ENCODE measurements at regions not wholly inside any gene's neighbourhood (a gene's known extent, or its start where the extent isn't known, plus 50 kb on each side); places are given as distances from the start of the nearest gene placed in this dataset.
A peak's percentile ranks its signal among the peaks of the same experiment; 100 is the strongest.

DNA sequence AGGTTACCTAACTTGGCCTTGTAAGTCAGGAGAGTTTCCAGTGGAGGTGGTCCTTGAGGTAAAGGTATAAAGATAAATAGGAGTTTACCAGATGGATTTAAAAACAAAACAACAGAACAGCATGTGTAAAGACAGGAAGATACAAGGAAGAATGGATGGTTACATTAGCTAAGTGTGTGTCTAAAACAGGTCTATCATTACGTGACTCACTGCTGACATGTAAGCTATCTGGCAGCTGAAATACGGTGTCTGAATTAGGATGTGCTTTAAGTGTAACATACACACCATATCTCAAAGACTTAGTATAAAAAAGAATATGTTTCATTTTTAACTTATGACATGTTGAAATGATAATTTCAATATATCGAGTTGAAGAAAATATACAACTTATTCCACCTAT is 405.1 kb upstream of the ADAMTSL1 start:
- in situ Hi-C loops (cut with HindIII; ENCODE audit: low pct_ligation_motif_present, low sequenced_read_pairs), result no loop called here
- Histone ChIP-seq H3K27ac (no peak overlapping the region), H3K4me3 (ENCODE audit: low read depth, low read length) (no peak overlapping the region), H3K36me3 (replicated peaks) (no peaks in the 10 kb centered on the region), H3K27me3 (replicated peaks) (no peaks in the 10 kb centered on the region)
- no peak for DNase-seq
- TF ChIP-seq, protein P1, sequence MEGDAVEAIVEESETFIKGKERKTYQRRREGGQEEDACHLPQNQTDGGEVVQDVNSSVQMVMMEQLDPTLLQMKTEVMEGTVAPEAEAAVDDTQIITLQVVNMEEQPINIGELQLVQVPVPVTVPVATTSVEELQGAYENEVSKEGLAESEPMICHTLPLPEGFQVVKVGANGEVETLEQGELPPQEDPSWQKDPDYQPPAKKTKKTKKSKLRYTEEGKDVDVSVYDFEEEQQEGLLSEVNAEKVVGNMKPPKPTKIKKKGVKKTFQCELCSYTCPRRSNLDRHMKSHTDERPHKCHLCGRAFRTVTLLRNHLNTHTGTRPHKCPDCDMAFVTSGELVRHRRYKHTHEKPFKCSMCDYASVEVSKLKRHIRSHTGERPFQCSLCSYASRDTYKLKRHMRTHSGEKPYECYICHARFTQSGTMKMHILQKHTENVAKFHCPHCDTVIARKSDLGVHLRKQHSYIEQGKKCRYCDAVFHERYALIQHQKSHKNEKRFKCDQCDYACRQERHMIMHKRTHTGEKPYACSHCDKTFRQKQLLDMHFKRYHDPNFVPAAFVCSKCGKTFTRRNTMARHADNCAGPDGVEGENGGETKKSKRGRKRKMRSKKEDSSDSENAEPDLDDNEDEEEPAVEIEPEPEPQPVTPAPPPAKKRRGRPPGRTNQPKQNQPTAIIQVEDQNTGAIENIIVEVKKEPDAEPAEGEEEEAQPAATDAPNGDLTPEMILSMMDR (IDR thresholded peaks at IDR 0.05; ENCODE audit: low read depth, low read length, missing control alignments), result no peak

DNA sequence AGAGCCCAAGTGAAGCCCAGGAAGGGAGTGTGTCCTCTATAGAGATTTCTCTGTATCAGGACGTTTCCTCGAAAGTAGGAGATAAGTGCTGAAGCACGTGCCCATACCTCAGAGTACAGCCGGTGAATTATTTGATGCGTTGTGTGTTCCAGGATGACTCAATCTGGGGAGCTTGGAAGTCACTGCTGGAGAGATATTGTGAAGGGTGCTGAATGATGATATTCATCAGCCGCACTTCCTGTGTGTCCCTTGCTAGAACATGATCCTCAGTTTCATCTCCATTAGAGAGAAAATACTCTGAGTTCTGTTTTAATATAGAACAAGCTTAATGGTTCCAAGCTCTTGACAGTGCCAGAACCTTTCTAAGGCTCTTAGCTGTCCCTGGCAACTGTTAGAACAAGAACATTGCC is 402.3 kb upstream of the ADAMTSL1 start:
- in situ Hi-C loops (cut with HindIII; ENCODE audit: low pct_ligation_motif_present, low sequenced_read_pairs), result no loop called here
- DNase-seq, result peak; percentile 21
- TF ChIP-seq, protein P1 (IDR thresholded peaks at IDR 0.05; ENCODE audit: low read depth, low read length, missing control alignments), result no peak
- Histone ChIP-seq H3K4me3 (ENCODE audit: low read depth, low read length) (no peak overlapping the region), H3K27ac (no peak overlapping the region), H3K36me3 (replicated peaks) (no peaks in the 10 kb centered on the region), H3K27me3 (replicated peaks) (no peaks in the 10 kb centered on the region)

DNA sequence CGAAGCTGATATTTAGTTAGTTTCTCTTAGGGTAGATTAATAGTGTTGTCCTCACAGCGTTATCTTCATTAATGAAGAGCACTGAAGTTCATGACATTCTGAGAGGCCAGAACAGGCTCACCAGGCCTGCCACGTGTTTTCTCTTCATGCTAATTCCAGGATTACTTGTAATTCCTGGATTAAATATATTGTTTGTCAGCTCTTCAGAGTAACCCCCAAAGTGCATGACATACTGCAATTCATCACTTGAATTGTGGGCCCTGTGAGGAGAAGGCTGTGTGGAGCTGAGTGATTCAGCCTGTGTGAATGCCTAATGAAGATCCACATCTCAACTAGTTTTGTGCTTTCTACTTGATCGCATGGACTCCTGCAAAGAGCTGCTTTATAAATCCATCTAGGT is 401.0 kb upstream of the ADAMTSL1 start:
- Histone ChIP-seq H3K27ac (no peak overlapping the region), H3K36me3 (replicated peaks) (no peaks in the 10 kb centered on the region), H3K4me3 (ENCODE audit: low read depth, low read length) (no peak overlapping the region), H3K27me3 (replicated peaks) (no peaks in the 10 kb centered on the region)
- TF ChIP-seq, protein P1 (IDR thresholded peaks at IDR 0.05; ENCODE audit: low read depth, low read length, missing control alignments), result no peak
- in situ Hi-C loops (cut with HindIII; ENCODE audit: low pct_ligation_motif_present, low sequenced_read_pairs), result no loop called here
- DNase-seq, result no peak

DNA sequence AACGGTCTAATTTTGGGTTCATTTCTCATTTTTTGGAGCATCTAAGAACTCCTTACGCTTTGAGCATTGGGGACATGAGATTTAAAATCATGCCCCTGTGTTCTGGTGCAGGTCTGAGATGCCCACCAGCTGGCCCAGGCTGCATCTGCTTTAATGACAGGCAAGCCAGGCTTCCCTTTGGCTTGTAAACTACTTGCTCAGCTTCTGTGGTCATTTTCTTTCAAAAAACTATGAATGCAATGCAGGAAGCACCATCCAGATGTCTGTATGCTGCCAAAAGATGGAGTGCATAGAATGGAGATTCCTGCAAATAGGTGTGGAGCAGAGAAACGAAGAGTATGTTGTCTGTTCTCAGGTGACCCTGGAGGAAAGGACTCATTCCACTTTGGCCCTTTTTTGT is 399.9 kb upstream of the ADAMTSL1 start:
- TF ChIP-seq, protein P1 (IDR thresholded peaks at IDR 0.05; ENCODE audit: low read depth, low read length, missing control alignments), result no peak
- H3K27me3 ChIP-seq (replicated peaks), result no peaks in the 10 kb centered on the region
- H3K36me3 ChIP-seq (replicated peaks), result no peaks in the 10 kb centered on the region
- H3K27ac ChIP-seq, result no peak overlapping the region
- H3K4me3 ChIP-seq (ENCODE audit: low read depth, low read length), result no peak overlapping the region
- in situ Hi-C loops (cut with HindIII; ENCODE audit: low pct_ligation_motif_present, low sequenced_read_pairs), result no loop called here
- no peak for DNase-seq

DNA sequence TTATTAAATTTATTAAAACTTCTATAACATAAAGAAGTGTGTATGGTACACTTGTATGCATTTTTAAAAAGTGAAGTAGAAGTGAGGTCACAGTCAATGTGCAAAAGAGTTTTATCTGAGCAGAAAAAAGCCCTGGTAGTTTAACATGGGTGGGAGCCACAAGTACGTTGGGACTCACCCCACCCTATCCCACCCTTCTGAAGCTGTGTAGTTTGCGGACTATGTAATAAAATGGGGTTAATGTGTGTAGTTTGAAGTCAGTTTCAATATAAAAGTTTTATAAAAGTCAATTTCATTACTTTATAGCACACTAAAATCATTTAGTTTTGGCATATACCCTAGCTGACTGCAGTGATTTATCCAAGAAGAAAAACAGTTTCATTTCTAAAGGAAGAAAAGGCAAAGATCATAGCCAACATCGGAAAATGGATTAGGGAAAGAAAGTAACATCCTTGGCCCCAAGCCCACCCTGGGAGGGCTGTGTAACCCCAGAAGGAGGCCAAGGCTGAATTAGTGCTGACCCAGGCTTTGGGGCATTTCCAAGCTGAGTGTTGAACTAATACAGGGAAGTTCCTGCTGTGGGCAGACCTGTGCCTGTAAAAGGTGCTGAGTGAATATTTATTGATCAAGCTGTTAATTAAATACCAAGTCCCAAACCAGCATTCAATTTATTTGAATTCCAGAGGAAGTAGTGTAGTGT is 398.6 kb upstream of the ADAMTSL1 start:
- no peak overlapping the region for H3K4me3 ChIP-seq (ENCODE audit: low read depth, low read length)
- H3K36me3 ChIP-seq (replicated peaks), result no peaks in the 10 kb centered on the region
- H3K27ac ChIP-seq, result no peak overlapping the region
- in situ Hi-C loops (cut with HindIII; ENCODE audit: low pct_ligation_motif_present, low sequenced_read_pairs), result no loop called here
- H3K27me3 ChIP-seq (replicated peaks), result no peaks in the 10 kb centered on the region
- DNase-seq, result no peak
- TF ChIP-seq, protein P1 (IDR thresholded peaks at IDR 0.05; ENCODE audit: low read depth, low read length, missing control alignments), result no peak
